Chondrocyte (in vitro differentiated cells): ENCODE measurements at regions not wholly inside any gene's neighbourhood (a gene's known extent, or its start where the extent isn't known, plus 50 kb on each side); places are given as distances from the start of the nearest gene placed in this dataset.

Experiments
- DNase-seq: peaks from one replicate; pipeline ENCODE4 v3.0.0; 2021; ENCODE audit warnings: mixed read lengths, low spot score
- H3K27ac Mint-ChIP-seq: one replicate; pipeline ENCODE4 v1.8.0; 2021; ENCODE audit warnings: mild to moderate bottlenecking, moderate library complexity, mixed read lengths; ENCODE audit not compliant: unreplicated experiment
- H3K27me3 Mint-ChIP-seq: 2 replicates; pipeline ENCODE4 v1.8.0; 2021; ENCODE audit warnings: low read depth, mixed read lengths
- H3K36me3 Mint-ChIP-seq: 2 replicates; pipeline ENCODE4 v1.8.0; 2021; ENCODE audit warnings: low read depth, mixed read lengths
- H3K4me1 Mint-ChIP-seq: 2 replicates; pipeline ENCODE4 v1.8.0; 2021; ENCODE audit warnings: low read depth, mild to moderate bottlenecking, mixed read lengths
- H3K4me3 Mint-ChIP-seq: one replicate; pipeline ENCODE4 v1.8.0; 2021; ENCODE audit warnings: mild to moderate bottlenecking, moderate library complexity, mixed read lengths; ENCODE audit not compliant: unreplicated experiment
- H3K9me3 Mint-ChIP-seq: 2 replicates; pipeline ENCODE4 v1.8.0; 2021; ENCODE audit warnings: low read depth, mixed read lengths
- TF ChIP-seq, protein P1 (sequence below): fragments of 200-600 bp; sonication (generic); IDR thresholded peaks from 2 replicates; pipeline ENCODE4 v1.5.0; 2021; ENCODE audit warnings: antibody characterized with exemption, mild to moderate bottlenecking, moderate library complexity

GRCh38 chr1:194133152-194133551 lies 946.7 kb upstream of the B3GALT2 start:
- no peaks in the 10 kb centered on the region for H3K4me1 Mint-ChIP-seq
- no peaks in the 10 kb centered on the region for H3K27me3 Mint-ChIP-seq
- no peaks in the 10 kb centered on the region for H3K36me3 Mint-ChIP-seq
- no peak overlapping the region for H3K4me3 Mint-ChIP-seq
- no peak overlapping the region for H3K27ac Mint-ChIP-seq
- H3K9me3 Mint-ChIP-seq: no peaks in the 10 kb centered on the region
- TF ChIP-seq, protein P1, sequence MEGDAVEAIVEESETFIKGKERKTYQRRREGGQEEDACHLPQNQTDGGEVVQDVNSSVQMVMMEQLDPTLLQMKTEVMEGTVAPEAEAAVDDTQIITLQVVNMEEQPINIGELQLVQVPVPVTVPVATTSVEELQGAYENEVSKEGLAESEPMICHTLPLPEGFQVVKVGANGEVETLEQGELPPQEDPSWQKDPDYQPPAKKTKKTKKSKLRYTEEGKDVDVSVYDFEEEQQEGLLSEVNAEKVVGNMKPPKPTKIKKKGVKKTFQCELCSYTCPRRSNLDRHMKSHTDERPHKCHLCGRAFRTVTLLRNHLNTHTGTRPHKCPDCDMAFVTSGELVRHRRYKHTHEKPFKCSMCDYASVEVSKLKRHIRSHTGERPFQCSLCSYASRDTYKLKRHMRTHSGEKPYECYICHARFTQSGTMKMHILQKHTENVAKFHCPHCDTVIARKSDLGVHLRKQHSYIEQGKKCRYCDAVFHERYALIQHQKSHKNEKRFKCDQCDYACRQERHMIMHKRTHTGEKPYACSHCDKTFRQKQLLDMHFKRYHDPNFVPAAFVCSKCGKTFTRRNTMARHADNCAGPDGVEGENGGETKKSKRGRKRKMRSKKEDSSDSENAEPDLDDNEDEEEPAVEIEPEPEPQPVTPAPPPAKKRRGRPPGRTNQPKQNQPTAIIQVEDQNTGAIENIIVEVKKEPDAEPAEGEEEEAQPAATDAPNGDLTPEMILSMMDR: no peak
- DNase-seq: no peak

GRCh38 chr1:194118086-194118485 lies 931.7 kb upstream of the B3GALT2 start:
- Mint-ChIP-seq H3K36me3 (no peaks in the 10 kb centered on the region), H3K27me3 (no peaks in the 10 kb centered on the region), H3K27ac (no peak overlapping the region), H3K4me1 (no peaks in the 10 kb centered on the region), H3K4me3 (no peak overlapping the region), H3K9me3 (peaks cover 2% of the 10 kb centered on the region)
- peak; percentile 79 for DNase-seq
- TF ChIP-seq, protein P1: no peak

GRCh38 chr1:194117582-194117981 lies 931.2 kb upstream of the B3GALT2 start:
- H3K9me3 Mint-ChIP-seq: peaks cover 2% of the 10 kb centered on the region
- no peak overlapping the region for H3K4me3 Mint-ChIP-seq
- DNase-seq: peak; percentile 46
- no peaks in the 10 kb centered on the region for H3K27me3 Mint-ChIP-seq
- H3K4me1 Mint-ChIP-seq: no peaks in the 10 kb centered on the region
- H3K36me3 Mint-ChIP-seq: no peaks in the 10 kb centered on the region
- TF ChIP-seq, protein P1: peak; percentile 16
- no peak overlapping the region for H3K27ac Mint-ChIP-seq

DNA sequence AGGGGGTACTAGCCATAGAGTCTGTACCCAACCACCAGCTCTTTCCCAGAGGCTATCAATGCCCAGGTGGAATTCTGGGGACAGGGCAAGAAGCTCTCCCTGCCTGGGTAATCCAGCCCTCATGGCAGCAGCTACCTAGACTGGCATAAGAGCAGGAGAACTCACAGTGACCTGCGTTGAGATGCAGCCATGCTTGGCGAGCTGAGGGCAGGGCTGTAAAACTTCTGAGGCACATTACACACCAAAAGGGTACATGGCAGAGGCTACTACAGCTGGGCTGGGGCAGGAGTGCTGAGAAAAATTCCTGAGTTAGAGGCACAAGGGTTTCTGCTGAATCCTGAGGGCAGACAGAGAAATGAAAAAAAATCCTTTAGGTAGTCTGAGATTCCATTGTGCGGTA lies 927.9 kb upstream of the B3GALT2 start:
- H3K27ac Mint-ChIP-seq: no peak overlapping the region
- H3K27me3 Mint-ChIP-seq: no peaks in the 10 kb centered on the region
- no peak overlapping the region for H3K4me3 Mint-ChIP-seq

GRCh38 chr1:194105381-194105780 lies 919.0 kb upstream of the B3GALT2 start:
- Mint-ChIP-seq H3K9me3 (peaks cover 6% of the 10 kb centered on the region), H3K4me3 (no peak overlapping the region), H3K4me1 (no peaks in the 10 kb centered on the region), H3K27me3 (peaks cover 2% of the 10 kb centered on the region), H3K27ac (no peak overlapping the region), H3K36me3 (no peaks in the 10 kb centered on the region)
- no peak for DNase-seq
- TF ChIP-seq, protein P1: no peak

More for the DNA sequence above, 927.9 kb upstream of the B3GALT2 start:
- no peaks in the 10 kb centered on the region for H3K9me3 Mint-ChIP-seq
- TF ChIP-seq, protein P1: no peak
- H3K4me1 Mint-ChIP-seq: no peaks in the 10 kb centered on the region
- DNase-seq: no peak
- H3K36me3 Mint-ChIP-seq: no peaks in the 10 kb centered on the region
